K562 (cell line): ENCODE measurements at regions not wholly inside any gene's neighbourhood (a gene's known extent, or its start where the extent isn't known, plus 50 kb on each side); places are given as distances from the start of the nearest gene placed in this dataset.

Experiments used
- ATAC-seq: fragments of 200-7000 bp; cut with Tn5 transposase; 3 replicates; pipeline ENCODE4 v1.9.1; 2020; ENCODE audit warnings: moderate library complexity
- BruUV-seq: library from RNA; stranded (reverse); fragments of 400-500 nt; replicated peaks from 2 replicates; lab custom pipeline; 2021; lab: Mats Ljungman, UMichigan
- CTCF ChIA-PET: fragments of 300-600 bp; formaldehyde crosslinking; extraction: SDS; loops from one replicate; lab custom pipeline; 2021; ENCODE audit warnings: low intra/inter-chr PET ratio; lab: Yijun Ruan, JAX
- POLR2A ChIA-PET: fragments of 300-600, 350-650 bp; sonication (Branson Sonifier 250); formaldehyde crosslinking; extraction: SDS; loops from one replicate; lab custom pipeline; 2021; ENCODE audit warnings: antibody characterized with exemption, inconsistent platforms; lab: Yijun Ruan, JAX
- DNase-seq, 4 experiments: peaks; one replicate each; pipeline versions ENCODE4 v3.0.0 to v3.0.0-alpha.2; 2011 to 2018; ENCODE audit warnings: low spot score in 3 of 4, mixed read lengths in 3 of 4; ENCODE audit errors: extremely low read depth in 1 of 4
- FAIRE-seq: peaks from 2 replicates; lab custom pipeline; 2011; peaks lifted over from hg19 to GRCh38; lab: Jason Lieb, UNC
- H2AFZ ChIP-seq: 2 replicates; pipeline ENCODE4 v1.6.0; 2011; ENCODE audit warnings: low read depth, low read length, control low read depth, inconsistent platforms
- H3K27ac ChIP-seq: fragments of 200-600 bp; 3 replicates; pipeline ENCODE4 v1.8.0; 2011; ENCODE audit warnings: low read depth, mild to moderate bottlenecking, control low read depth, inconsistent platforms, low read length, moderate library complexity, mixed read lengths; ENCODE audit errors: extremely low read depth
- H3K27me3 ChIP-seq, 2 experiments: fragments of 300-600 bp in 1 of 2; 2 replicates in 1 of 2; 3 replicates in 1 of 2; pipeline versions ENCODE4 v1.6.0 to v1.8.0; 2011; ENCODE audit warnings: inconsistent platforms in 2 of 2, low read length in 2 of 2, mild to moderate bottlenecking in 1 of 2, mixed read lengths in 1 of 2, moderate library complexity in 1 of 2; ENCODE audit not compliant: control insufficient read depth in 2 of 2, insufficient read depth in 2 of 2
- H3K36me3 ChIP-seq: fragments of 300-600 bp; 3 replicates; pipeline ENCODE4 v1.8.0; 2011; ENCODE audit warnings: mild to moderate bottlenecking, low read length, inconsistent platforms; ENCODE audit not compliant: control insufficient read depth, insufficient read depth
- H3K4me1 ChIP-seq, 2 experiments: fragments of 200-600 bp in 1 of 2; replicated peaks in 1 of 2; 2 replicates in 1 of 2; 3 replicates in 1 of 2; pipeline versions ENCODE4 v1.5.1 to v1.8.0; 2011; ENCODE audit warnings: inconsistent platforms in 2 of 2, low read length in 2 of 2, mild to moderate bottlenecking in 1 of 2, mixed read lengths in 1 of 2, moderate library complexity in 1 of 2; ENCODE audit not compliant: control insufficient read depth in 2 of 2, insufficient read depth in 2 of 2
- H3K4me2 ChIP-seq: 2 replicates; pipeline ENCODE4 v1.6.1; 2011; ENCODE audit warnings: low read length, control low read depth, inconsistent platforms, mixed read lengths; ENCODE audit not compliant: insufficient read depth
- H3K4me3 ChIP-seq: fragments of 200-600 bp; sonication (generic), shearing (Covaris generic); 2 replicates; pipeline ENCODE4 v1.5.1; 2016; ENCODE audit warnings: control low read depth, inconsistent platforms
- H3K79me2 ChIP-seq: fragments of 200-600 bp; 3 replicates; pipeline ENCODE4 v1.8.0; 2011; ENCODE audit warnings: low read length, inconsistent platforms; ENCODE audit not compliant: control insufficient read depth, insufficient read depth
- H3K9ac ChIP-seq, 2 experiments: 2 replicates each; pipeline versions ENCODE4 v1.6.0 to v1.6.1; 2011; ENCODE audit warnings: low read depth in 2 of 2, low read length in 2 of 2, control low read depth in 1 of 2, inconsistent platforms in 1 of 2, mild to moderate bottlenecking in 1 of 2, mixed read lengths in 1 of 2; ENCODE audit not compliant: insufficient read depth in 1 of 2
- H3K9me1 ChIP-seq: one replicate; pipeline ENCODE4 v1.6.0; 2011; ENCODE audit warnings: inconsistent platforms, mild to moderate bottlenecking, low read length, moderate library complexity; ENCODE audit not compliant: control insufficient read depth, insufficient read depth
- H3K9me3 ChIP-seq: replicated peaks from 2 replicates; pipeline ENCODE4 v1.5.1; 2011; ENCODE audit warnings: low read depth, low read length, inconsistent platforms; ENCODE audit not compliant: control insufficient read depth, insufficient read depth
- H4K20me1 ChIP-seq: replicated peaks from 2 replicates; pipeline ENCODE4 v1.6.1; 2011; ENCODE audit warnings: low read length, inconsistent platforms, mixed read lengths; ENCODE audit not compliant: control insufficient read depth, insufficient read depth
- BHLHE40 ChIP-seq: IDR thresholded peaks from 2 replicates; pipeline ENCODE4 v1.6.1; 2011; ENCODE audit warnings: low read length, improper control_type of control experiment
- NFIC ChIP-seq: fragments of 450-650 bp; IDR thresholded peaks from 2 replicates; pipeline ENCODE4 v1.6.1; 2017; ENCODE audit warnings: mild to moderate bottlenecking, inconsistent platforms
- RFX5 ChIP-seq: IDR thresholded peaks from 2 replicates; pipeline ENCODE4 v1.6.1; 2011; ENCODE audit warnings: low read depth, mild to moderate bottlenecking, improper control_type of control experiment, low read length
- TCF7L2 ChIP-seq: fragments of 150-350 bp; IDR thresholded peaks from 2 replicates; pipeline ENCODE4 v1.6.1; 2016; ENCODE audit warnings: low read depth, mild to moderate bottlenecking, low read length, moderate library complexity
- ZNF165 ChIP-seq: fragments of 250-450 bp; sonication (Bioruptor Pico); IDR thresholded peaks from 2 replicates; pipeline ENCODE4 v1.4.0; 2020; ENCODE audit warnings: borderline replicate concordance
- ZNF217 ChIP-seq: sonication (generic); formaldehyde crosslinking; IDR thresholded peaks from 2 replicates; pipeline ENCODE4 v1.8.0; 2022; ENCODE audit warnings: mild to moderate bottlenecking, missing genetic modification reagents
- ZNF316 ChIP-seq: fragments of 450-650 bp; IDR thresholded peaks from 2 replicates; pipeline ENCODE4 v1.6.1; 2016
- ZNF583 ChIP-seq: fragments of 250-450 bp; sonication (Bioruptor Pico); IDR thresholded peaks from 2 replicates; pipeline ENCODE4 v1.4.0; 2020
- ZNF75A ChIP-seq: fragments of 450-650 bp; formaldehyde crosslinking; IDR thresholded peaks from 2 replicates; pipeline ENCODE4 v1.4.0; 2020; ENCODE audit warnings: mild to moderate bottlenecking
- WGBS: fragments of 100-300 bp; shearing (Covaris generic); methylation state at CpG from one replicate; pipeline ENCODE4 v1.1.6; 2016; ENCODE audit warnings: low coverage, mixed read lengths; ENCODE audit not compliant: insufficient coverage; ENCODE audit errors: missing lambda C conversion rate; 5-methylcytosine and 5-hydroxymethylcytosine counted together
- in situ Hi-C: fragments of 300-500 bp; cut with MboI; formaldehyde crosslinking; loops from 4 replicates; pipeline ENCODE4 v1.15.0; 2018; ENCODE audit warnings: inconsistent platforms, mixed read lengths
- intact Hi-C: fragments of 100-400 bp; cut with micrococcal nuclease; formaldehyde crosslinking; loops from 2 replicates; pipeline ENCODE4 v1.14.2; 2022
- TF ChIP-seq, protein P1 (sequence below): fragments of 200-400 bp; formaldehyde crosslinking; IDR thresholded peaks from 2 replicates; pipeline ENCODE4 v1.6.1; 2017; ENCODE audit warnings: mild to moderate bottlenecking, low read depth, low read length, moderate library complexity
- TF ChIP-seq, protein P2 (sequence below): fragments of 250-450 bp; sonication (Bioruptor Pico); IDR thresholded peaks from 2 replicates; pipeline ENCODE4 v1.4.0; 2020; ENCODE audit warnings: mild to moderate bottlenecking
- TF ChIP-seq, protein P3 (sequence below): sonication (generic); formaldehyde crosslinking; IDR thresholded peaks from 2 replicates; pipeline ENCODE4 v1.8.0; 2022; ENCODE audit warnings: mild to moderate bottlenecking, missing genetic modification reagents, borderline replicate concordance

DNA sequence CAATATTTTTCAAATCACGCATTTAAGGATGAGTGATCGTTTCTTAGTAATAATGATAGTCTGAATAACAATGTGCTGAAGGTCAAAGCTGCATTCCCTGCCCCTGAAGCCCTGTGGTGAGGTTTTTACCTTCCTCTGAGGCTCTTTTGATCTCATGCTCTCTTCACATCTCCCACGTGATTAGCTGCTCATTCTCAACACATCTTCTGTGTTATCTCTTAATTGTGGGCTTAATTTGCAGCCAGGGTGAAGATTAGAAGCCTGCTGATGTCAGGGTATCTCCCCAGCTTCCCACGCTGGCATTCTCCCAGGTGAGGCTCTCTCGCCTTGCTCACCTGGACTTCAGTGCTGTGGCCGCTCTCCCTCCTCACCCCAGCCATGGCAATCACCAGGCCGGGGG lies 109.7 kb upstream of the FOXQ1 start:
- Histone ChIP-seq H2AFZ (no peak overlapping the region), H3K9me1 (no peaks in the 10 kb centered on the region), H3K4me3 (no peak overlapping the region), H3K27ac (no peak overlapping the region), H3K9me3 (no peaks in the 10 kb centered on the region), H3K36me3 (no peaks in the 10 kb centered on the region), H3K79me2 (no peaks in the 10 kb centered on the region), H3K4me2 (no peak overlapping the region), H3K4me1 (no peaks in the 10 kb centered on the region), H3K27me3 (peaks cover 8 to 39% of the 10 kb centered on the region in 2 experiments; a peak in 3 of 5 replicates), H4K20me1 (peaks cover 11% of the 10 kb centered on the region; the same call in 1 of the 2 replicates), H3K9ac (no peak overlapping the region)
- intact Hi-C loops, result no loop called here
- ChIA-PET CTCF (no interaction called here), POLR2A (interaction anchor here (0.5 kb wide), 2 partner anchors 53 to 157 kb away, joined by 3 to 4 read pairs; no protein-coding TSS in a partner anchor)
- ATAC-seq (no peak), FAIRE-seq (no peak), DNase-seq (no peak)
- WGBS, result 1% methylated on average over 7 of the region's 7 CpGs
- no TSS peak for BruUV-seq
- in situ Hi-C loops, result no loop called here
- no peak for TF ChIP-seq BHLHE40
- TF ChIP-seq, protein P1, sequence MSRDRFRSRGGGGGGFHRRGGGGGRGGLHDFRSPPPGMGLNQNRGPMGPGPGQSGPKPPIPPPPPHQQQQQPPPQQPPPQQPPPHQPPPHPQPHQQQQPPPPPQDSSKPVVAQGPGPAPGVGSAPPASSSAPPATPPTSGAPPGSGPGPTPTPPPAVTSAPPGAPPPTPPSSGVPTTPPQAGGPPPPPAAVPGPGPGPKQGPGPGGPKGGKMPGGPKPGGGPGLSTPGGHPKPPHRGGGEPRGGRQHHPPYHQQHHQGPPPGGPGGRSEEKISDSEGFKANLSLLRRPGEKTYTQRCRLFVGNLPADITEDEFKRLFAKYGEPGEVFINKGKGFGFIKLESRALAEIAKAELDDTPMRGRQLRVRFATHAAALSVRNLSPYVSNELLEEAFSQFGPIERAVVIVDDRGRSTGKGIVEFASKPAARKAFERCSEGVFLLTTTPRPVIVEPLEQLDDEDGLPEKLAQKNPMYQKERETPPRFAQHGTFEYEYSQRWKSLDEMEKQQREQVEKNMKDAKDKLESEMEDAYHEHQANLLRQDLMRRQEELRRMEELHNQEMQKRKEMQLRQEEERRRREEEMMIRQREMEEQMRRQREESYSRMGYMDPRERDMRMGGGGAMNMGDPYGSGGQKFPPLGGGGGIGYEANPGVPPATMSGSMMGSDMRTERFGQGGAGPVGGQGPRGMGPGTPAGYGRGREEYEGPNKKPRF, result no peak
- TF ChIP-seq ZNF75A (CRISPR knock-in tag), result no peak
- TF ChIP-seq, protein P2, sequence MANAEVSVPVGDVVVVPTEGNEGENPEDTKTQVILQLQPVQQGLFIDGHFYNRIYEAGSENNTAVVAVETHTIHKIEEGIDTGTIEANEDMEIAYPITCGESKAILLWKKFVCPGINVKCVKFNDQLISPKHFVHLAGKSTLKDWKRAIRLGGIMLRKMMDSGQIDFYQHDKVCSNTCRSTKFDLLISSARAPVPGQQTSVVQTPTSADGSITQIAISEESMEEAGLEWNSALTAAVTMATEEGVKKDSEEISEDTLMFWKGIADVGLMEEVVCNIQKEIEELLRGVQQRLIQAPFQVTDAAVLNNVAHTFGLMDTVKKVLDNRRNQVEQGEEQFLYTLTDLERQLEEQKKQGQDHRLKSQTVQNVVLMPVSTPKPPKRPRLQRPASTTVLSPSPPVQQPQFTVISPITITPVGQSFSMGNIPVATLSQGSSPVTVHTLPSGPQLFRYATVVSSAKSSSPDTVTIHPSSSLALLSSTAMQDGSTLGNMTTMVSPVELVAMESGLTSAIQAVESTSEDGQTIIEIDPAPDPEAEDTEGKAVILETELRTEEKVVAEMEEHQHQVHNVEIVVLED (CRISPR knock-in tag), result no peak
- no peak for TF ChIP-seq TCF7L2
- TF ChIP-seq ZNF583 (CRISPR knock-in tag), result no peak
- no peak for TF ChIP-seq RFX5
- no peak for TF ChIP-seq NFIC
- TF ChIP-seq, protein P3, sequence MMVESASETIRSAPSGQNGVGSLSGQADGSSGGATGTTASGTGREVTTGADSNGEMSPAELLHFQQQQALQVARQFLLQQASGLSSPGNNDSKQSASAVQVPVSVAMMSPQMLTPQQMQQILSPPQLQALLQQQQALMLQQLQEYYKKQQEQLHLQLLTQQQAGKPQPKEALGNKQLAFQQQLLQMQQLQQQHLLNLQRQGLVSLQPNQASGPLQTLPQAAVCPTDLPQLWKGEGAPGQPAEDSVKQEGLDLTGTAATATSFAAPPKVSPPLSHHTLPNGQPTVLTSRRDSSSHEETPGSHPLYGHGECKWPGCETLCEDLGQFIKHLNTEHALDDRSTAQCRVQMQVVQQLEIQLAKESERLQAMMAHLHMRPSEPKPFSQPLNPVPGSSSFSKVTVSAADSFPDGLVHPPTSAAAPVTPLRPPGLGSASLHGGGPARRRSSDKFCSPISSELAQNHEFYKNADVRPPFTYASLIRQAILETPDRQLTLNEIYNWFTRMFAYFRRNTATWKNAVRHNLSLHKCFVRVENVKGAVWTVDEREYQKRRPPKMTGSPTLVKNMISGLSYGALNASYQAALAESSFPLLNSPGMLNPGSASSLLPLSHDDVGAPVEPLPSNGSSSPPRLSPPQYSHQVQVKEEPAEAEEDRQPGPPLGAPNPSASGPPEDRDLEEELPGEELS (CRISPR knock-in tag), result no peak
- TF ChIP-seq ZNF316, result no peak
- TF ChIP-seq ZNF217 (CRISPR knock-in tag), result no peak
- TF ChIP-seq ZNF165 (CRISPR knock-in tag), result no peak
